ENCODE measurements at regions not wholly inside any gene's neighbourhood (a gene's known extent, or its start where the extent isn't known, plus 50 kb on each side); places are given as distances from the start of the nearest gene placed in this dataset.
A peak's percentile ranks its signal among the peaks of the same experiment; 100 is the strongest.

DNA sequence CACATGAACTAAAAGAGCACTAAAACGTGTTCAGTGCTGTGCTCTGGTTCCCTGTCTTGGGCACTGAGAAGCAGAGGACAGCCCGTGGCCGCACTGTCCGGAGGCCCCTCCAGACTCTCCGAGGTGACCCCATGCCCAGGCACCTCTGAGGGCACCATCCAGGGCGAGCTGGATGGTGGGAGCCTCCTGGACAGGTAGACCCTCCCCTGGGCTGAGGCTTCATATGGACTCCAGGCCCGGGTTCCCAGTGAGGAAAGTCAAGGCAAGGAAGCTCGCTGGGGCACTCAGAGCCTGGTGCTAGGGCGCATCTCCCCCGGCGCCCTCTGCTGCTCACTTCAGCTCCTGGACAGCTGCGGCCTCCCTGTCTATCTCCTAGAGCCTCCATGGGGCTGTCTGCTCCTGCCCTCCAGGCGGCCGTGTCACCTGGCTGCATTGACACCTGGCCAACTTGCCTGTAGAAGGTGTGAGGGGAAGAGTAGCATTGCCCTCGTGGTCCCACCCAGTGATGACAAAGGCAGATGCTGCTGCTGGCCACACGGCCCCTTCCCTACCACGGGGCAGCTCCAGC lies 178.2 kb upstream of the IRX1 start:
- Mint-ChIP-seq H3K27me3 (ENCODE audit: insufficient read depth, low read depth, poor library complexity) (peaks cover 9% of the 10 kb centered on the region), H3K27ac (no peak overlapping the region)
- peak; percentile 97 for ATAC-seq

DNA sequence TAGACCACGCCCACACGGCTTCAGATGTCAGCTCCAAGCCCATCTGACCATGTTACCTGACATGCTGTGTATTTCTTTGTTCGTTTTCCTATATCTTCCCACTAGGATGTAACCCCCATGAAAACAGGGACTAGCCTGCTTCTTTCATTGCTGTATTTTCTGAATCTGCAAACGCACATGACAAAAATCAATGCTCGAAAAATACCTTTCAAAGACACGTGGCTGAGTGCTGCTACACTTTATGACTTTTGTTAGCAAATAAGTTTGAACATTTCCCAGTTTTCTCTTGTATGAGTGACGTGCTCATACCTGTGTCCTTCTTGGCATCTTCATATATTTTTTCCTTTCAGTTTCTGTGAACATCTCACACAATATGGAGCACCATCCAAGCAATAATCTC lies 181.3 kb upstream of the IRX1 start:
- H3K9me3 Mint-ChIP-seq = peaks cover 20% of the 10 kb centered on the region
- H3K9me2 ChIP-seq (ENCODE audit: insufficient read depth) = no peaks in the 10 kb centered on the region
- no peaks in the 10 kb centered on the region for H4K20me1 ChIP-seq (replicated peaks; ENCODE audit: insufficient read depth)
- no peaks in the 10 kb centered on the region for H3K79me2 ChIP-seq (replicated peaks; ENCODE audit: insufficient read depth)
- no peak overlapping the region for H3K4me3 Mint-ChIP-seq
- H3K4me1 ChIP-seq (ENCODE audit: insufficient read depth) = no peaks in the 10 kb centered on the region
- H3K27me3 Mint-ChIP-seq (ENCODE audit: insufficient read depth, low read depth, poor library complexity) = peaks cover 8% of the 10 kb centered on the region
- H3K27ac ChIP-seq (ENCODE audit: low read depth) = no peak overlapping the region
- peaks cover 6% of the 10 kb centered on the region; the same call in 1 of the 2 replicates for H3K36me3 ChIP-seq (ENCODE audit: insufficient read depth)
- H2AFZ ChIP-seq = no peak overlapping the region
- no peak overlapping the region for H3K4me3 ChIP-seq
- no peaks in the 10 kb centered on the region for H3F3A ChIP-seq (replicated peaks; ENCODE audit: low read depth)
- ATAC-seq (no peak), DNase-seq (ENCODE audit: low spot score) (no peak)
- H3K4me1 Mint-ChIP-seq = no peaks in the 10 kb centered on the region
- H3K4me2 ChIP-seq = no peak overlapping the region
- no peak overlapping the region for H3K27ac Mint-ChIP-seq
- peaks cover 14% of the 10 kb centered on the region for H3K36me3 Mint-ChIP-seq (ENCODE audit: low read depth)
- H3K27me3 ChIP-seq (ENCODE audit: insufficient read depth) = no peaks in the 10 kb centered on the region
- TF ChIP-seq, protein P1, sequence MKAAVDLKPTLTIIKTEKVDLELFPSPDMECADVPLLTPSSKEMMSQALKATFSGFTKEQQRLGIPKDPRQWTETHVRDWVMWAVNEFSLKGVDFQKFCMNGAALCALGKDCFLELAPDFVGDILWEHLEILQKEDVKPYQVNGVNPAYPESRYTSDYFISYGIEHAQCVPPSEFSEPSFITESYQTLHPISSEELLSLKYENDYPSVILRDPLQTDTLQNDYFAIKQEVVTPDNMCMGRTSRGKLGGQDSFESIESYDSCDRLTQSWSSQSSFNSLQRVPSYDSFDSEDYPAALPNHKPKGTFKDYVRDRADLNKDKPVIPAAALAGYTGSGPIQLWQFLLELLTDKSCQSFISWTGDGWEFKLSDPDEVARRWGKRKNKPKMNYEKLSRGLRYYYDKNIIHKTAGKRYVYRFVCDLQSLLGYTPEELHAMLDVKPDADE (IDR thresholded peaks at IDR 0.05) = no peak
- TF ChIP-seq ZNF114 (CRISPR knock-in tag; IDR thresholded peaks at IDR 0.05) (no peak), EZH2phosphoT487 (IDR thresholded peaks at IDR 0.05; ENCODE audit: unreplicated experiment) (no peak)

More for the DNA sequence above, 178.2 kb upstream of the IRX1 start:
- Histone ChIP-seq H3K4me1 (ENCODE audit: insufficient read depth) (no peaks in the 10 kb centered on the region), H3K27ac (ENCODE audit: low read depth) (no peak overlapping the region), H3K4me3 (no peak overlapping the region), H4K20me1 (replicated peaks; ENCODE audit: insufficient read depth) (no peaks in the 10 kb centered on the region), H3K79me2 (replicated peaks; ENCODE audit: insufficient read depth) (no peaks in the 10 kb centered on the region), H3K27me3 (ENCODE audit: insufficient read depth) (no peaks in the 10 kb centered on the region), H3K4me2 (no peak overlapping the region), H3K9me2 (ENCODE audit: insufficient read depth) (no peaks in the 10 kb centered on the region), H3F3A (replicated peaks; ENCODE audit: low read depth) (no peaks in the 10 kb centered on the region), H2AFZ (no peak overlapping the region), H3K36me3 (ENCODE audit: insufficient read depth) (no peaks in the 10 kb centered on the region)
- Mint-ChIP-seq H3K4me1 (no peaks in the 10 kb centered on the region), H3K4me3 (no peak overlapping the region), H3K36me3 (ENCODE audit: low read depth) (no peaks in the 10 kb centered on the region), H3K9me3 (no peaks in the 10 kb centered on the region)
- peak; percentile 65 for DNase-seq (ENCODE audit: low spot score)
- TF ChIP-seq CREB1 (CRISPR knock-in tag; IDR thresholded peaks at IDR 0.05; ENCODE audit: low read depth) = no peak
- TF ChIP-seq, protein P2, sequence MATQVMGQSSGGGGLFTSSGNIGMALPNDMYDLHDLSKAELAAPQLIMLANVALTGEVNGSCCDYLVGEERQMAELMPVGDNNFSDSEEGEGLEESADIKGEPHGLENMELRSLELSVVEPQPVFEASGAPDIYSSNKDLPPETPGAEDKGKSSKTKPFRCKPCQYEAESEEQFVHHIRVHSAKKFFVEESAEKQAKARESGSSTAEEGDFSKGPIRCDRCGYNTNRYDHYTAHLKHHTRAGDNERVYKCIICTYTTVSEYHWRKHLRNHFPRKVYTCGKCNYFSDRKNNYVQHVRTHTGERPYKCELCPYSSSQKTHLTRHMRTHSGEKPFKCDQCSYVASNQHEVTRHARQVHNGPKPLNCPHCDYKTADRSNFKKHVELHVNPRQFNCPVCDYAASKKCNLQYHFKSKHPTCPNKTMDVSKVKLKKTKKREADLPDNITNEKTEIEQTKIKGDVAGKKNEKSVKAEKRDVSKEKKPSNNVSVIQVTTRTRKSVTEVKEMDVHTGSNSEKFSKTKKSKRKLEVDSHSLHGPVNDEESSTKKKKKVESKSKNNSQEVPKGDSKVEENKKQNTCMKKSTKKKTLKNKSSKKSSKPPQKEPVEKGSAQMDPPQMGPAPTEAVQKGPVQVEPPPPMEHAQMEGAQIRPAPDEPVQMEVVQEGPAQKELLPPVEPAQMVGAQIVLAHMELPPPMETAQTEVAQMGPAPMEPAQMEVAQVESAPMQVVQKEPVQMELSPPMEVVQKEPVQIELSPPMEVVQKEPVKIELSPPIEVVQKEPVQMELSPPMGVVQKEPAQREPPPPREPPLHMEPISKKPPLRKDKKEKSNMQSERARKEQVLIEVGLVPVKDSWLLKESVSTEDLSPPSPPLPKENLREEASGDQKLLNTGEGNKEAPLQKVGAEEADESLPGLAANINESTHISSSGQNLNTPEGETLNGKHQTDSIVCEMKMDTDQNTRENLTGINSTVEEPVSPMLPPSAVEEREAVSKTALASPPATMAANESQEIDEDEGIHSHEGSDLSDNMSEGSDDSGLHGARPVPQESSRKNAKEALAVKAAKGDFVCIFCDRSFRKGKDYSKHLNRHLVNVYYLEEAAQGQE (IDR thresholded peaks at IDR 0.05; ENCODE audit: unreplicated experiment) = no peak
- TF ChIP-seq, protein P3, sequence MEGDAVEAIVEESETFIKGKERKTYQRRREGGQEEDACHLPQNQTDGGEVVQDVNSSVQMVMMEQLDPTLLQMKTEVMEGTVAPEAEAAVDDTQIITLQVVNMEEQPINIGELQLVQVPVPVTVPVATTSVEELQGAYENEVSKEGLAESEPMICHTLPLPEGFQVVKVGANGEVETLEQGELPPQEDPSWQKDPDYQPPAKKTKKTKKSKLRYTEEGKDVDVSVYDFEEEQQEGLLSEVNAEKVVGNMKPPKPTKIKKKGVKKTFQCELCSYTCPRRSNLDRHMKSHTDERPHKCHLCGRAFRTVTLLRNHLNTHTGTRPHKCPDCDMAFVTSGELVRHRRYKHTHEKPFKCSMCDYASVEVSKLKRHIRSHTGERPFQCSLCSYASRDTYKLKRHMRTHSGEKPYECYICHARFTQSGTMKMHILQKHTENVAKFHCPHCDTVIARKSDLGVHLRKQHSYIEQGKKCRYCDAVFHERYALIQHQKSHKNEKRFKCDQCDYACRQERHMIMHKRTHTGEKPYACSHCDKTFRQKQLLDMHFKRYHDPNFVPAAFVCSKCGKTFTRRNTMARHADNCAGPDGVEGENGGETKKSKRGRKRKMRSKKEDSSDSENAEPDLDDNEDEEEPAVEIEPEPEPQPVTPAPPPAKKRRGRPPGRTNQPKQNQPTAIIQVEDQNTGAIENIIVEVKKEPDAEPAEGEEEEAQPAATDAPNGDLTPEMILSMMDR (conservative IDR thresholded peaks at IDR 0.05; ENCODE audit: low read depth in 2 of 2) = peak; percentile 42 to 67
